Heart left ventricle (tissue), 13 donors: ENCODE measurements at regions not wholly inside any gene's neighbourhood (a gene's known extent, or its start where the extent isn't known, plus 50 kb on each side); places are given as distances from the start of the nearest gene placed in this dataset.

ENCODE experiments used
- CTCF ChIP-seq, 12 donors: fragments of 200-600 bp; sonication (generic) in 4 of 12; IDR thresholded peaks; one replicate each; pipeline versions ENCODE4 v1.5.0 to v1.8.0; 2018 to 2022; ENCODE audit warnings: antibody characterized with exemption in 12 of 12, mild to moderate bottlenecking in 5 of 12
- POLR2A ChIP-seq, 2 donors: fragments of 450-650 bp; IDR thresholded peaks; one replicate each; pipeline ENCODE4 v1.6.1; 2017; ENCODE audit warnings: antibody characterized with exemption in 2 of 2, mild to moderate bottlenecking in 2 of 2, moderate library complexity in 2 of 2
- donor health status: ischemic (EF 13 %, LVEDD 7.1; RV severe dilation, severe dysfunction).
- donor health status: DM: no; HTN: yes; CAD: no.
- donor health status: DM: no; HTN: no; CAD: no.
- donor health status: ischemic (EF 25% LVEDD 6.9; RV normal size, moderate dysfunction).
- donor health status: ischemic (EF 25% LVEDD 5.7; RV mildly dilated, moderate dysfunction).
- donor health status: ischemic (EF 35%, LVEDD 5.7; RV mildly dilated, moderate dysfunction).
- donor health status: nonischemic (EF 11% LVEDD 7.7; RV severe dilation, severe dysfunction).
- donor health status: DM: yes; HTN: yes; CAD: no.
- donor health status: PGD.
- donor health status: ischemic (EF 29% LVEDD 5.4; RV normal size, mild dysfunction).
- donor health status: nonischemic (EF 23%, LVEDD 6.1; RV moderate dilation, normal function).

GRCh38 chr1:14255233-14255632 lies 343.3 kb upstream of the KAZN start:
- no peak for TF ChIP-seq CTCF (IDR thresholded peaks at IDR 0.05)
- TF ChIP-seq POLR2A (IDR thresholded peaks at IDR 0.05): no peak
